WTC11 (cell line): ENCODE measurements at regions not wholly inside any gene's neighbourhood (a gene's known extent, or its start where the extent isn't known, plus 50 kb on each side); places are given as distances from the start of the nearest gene placed in this dataset.

ENCODE experiments used
- ATAC-seq: fragments of 200-7000 bp; cut with Tn5 transposase; 2 replicates; pipeline ENCODE4 v1.10.0; 2021; ENCODE audit warnings: mild to moderate bottlenecking, moderate library complexity
- CTCF ChIA-PET: fragments of 300-600 bp; sonication (Branson Sonifier 250); formaldehyde crosslinking; loops from one replicate; lab custom pipeline; 2021; ENCODE audit warnings: antibody characterized with exemption; lab: Charles Lee
- POLR2A ChIA-PET: fragments of 350-600 bp; sonication (Branson Sonifier 250); formaldehyde crosslinking; loops from one replicate; lab custom pipeline; 2021; ENCODE audit warnings: antibody characterized with exemption; lab: Charles Lee
- DNase-seq: peaks from one replicate; pipeline ENCODE4 v3.0.0; 2021; ENCODE audit warnings: low spot score
- H3K27ac Mint-ChIP-seq: 2 replicates; pipeline ENCODE4 v1.8.0; 2021; ENCODE audit warnings: mixed read lengths
- H3K27me3 Mint-ChIP-seq: 2 replicates; pipeline ENCODE4 v1.8.0; 2021; ENCODE audit warnings: low read depth, mild to moderate bottlenecking, moderate library complexity, mixed read lengths
- H3K36me3 Mint-ChIP-seq: 2 replicates; pipeline ENCODE4 v1.8.0; 2021; ENCODE audit warnings: mixed read lengths
- H3K4me1 Mint-ChIP-seq: 2 replicates; pipeline ENCODE4 v1.8.0; 2022; ENCODE audit warnings: mixed read lengths
- H3K4me3 Mint-ChIP-seq: 2 replicates; pipeline ENCODE4 v1.8.0; 2021; ENCODE audit warnings: mild to moderate bottlenecking, moderate library complexity, mixed read lengths
- H3K9me3 Mint-ChIP-seq: 2 replicates; pipeline ENCODE4 v1.8.0; 2021; ENCODE audit warnings: mixed read lengths
- E2F4 ChIP-seq: sonication (generic); formaldehyde crosslinking; IDR thresholded peaks from 2 replicates; pipeline ENCODE4 v1.8.1; 2022; ENCODE audit warnings: low read depth, mild to moderate bottlenecking, moderate library complexity, missing genetic modification reagents, borderline replicate concordance
- FOXP1 ChIP-seq: sonication (generic); formaldehyde crosslinking; IDR thresholded peaks from 2 replicates; pipeline ENCODE4 v1.8.0; 2022; ENCODE audit warnings: missing genetic modification reagents, mild to moderate bottlenecking, moderate library complexity, borderline replicate concordance
- IRF1 ChIP-seq: sonication (generic); formaldehyde crosslinking; IDR thresholded peaks from 2 replicates; pipeline ENCODE4 v1.8.0; 2023; ENCODE audit warnings: missing genetic modification reagents
- JAZF1 ChIP-seq: fragments of 250-450 bp; sonication (Bioruptor Pico); IDR thresholded peaks from 2 replicates; pipeline ENCODE4 v1.9.0; 2021; ENCODE audit warnings: moderate library complexity, mild to moderate bottlenecking, inconsistent platforms
- JUN ChIP-seq: sonication (generic); formaldehyde crosslinking; IDR thresholded peaks from 2 replicates; pipeline ENCODE4 v1.8.0; 2023; ENCODE audit warnings: mild to moderate bottlenecking, missing genetic modification reagents
- MXD4 ChIP-seq: fragments of 250-450 bp; sonication (Bioruptor Pico); IDR thresholded peaks from 2 replicates; pipeline ENCODE4 v1.8.0; 2021; ENCODE audit warnings: mild to moderate bottlenecking, moderate library complexity, borderline replicate concordance
- ZNF532 ChIP-seq: fragments of 250-450 bp; sonication (Bioruptor Pico); IDR thresholded peaks from 2 replicates; pipeline ENCODE4 v1.9.0; 2021; ENCODE audit warnings: mild to moderate bottlenecking, borderline replicate concordance
- TF ChIP-seq, protein P1 (sequence below): sonication (generic); formaldehyde crosslinking; IDR thresholded peaks from 2 replicates; pipeline ENCODE4 v1.8.1; 2023; ENCODE audit warnings: mild to moderate bottlenecking, missing genetic modification reagents, borderline replicate concordance
- TF ChIP-seq, protein P2 (sequence below): fragments of 250-450 bp; sonication (Bioruptor Pico); IDR thresholded peaks from 2 replicates; pipeline ENCODE4 v1.9.0; 2021; ENCODE audit warnings: moderate library complexity, mild to moderate bottlenecking, inconsistent platforms, borderline replicate concordance
- TF ChIP-seq, protein P3 (sequence below): sonication (generic); formaldehyde crosslinking; IDR thresholded peaks from 2 replicates; pipeline ENCODE4 v1.8.1; 2023; ENCODE audit warnings: mild to moderate bottlenecking, missing genetic modification reagents, moderate library complexity
- TF ChIP-seq, protein P4 (sequence below): sonication (generic); formaldehyde crosslinking; IDR thresholded peaks from 2 replicates; pipeline ENCODE4 v1.8.1; 2022; ENCODE audit warnings: missing genetic modification reagents, borderline replicate concordance
- TF ChIP-seq, protein P5 (sequence below): sonication (generic); formaldehyde crosslinking; IDR thresholded peaks from 2 replicates; pipeline ENCODE4 v1.8.0; 2022; ENCODE audit warnings: mild to moderate bottlenecking, missing genetic modification reagents

DNA sequence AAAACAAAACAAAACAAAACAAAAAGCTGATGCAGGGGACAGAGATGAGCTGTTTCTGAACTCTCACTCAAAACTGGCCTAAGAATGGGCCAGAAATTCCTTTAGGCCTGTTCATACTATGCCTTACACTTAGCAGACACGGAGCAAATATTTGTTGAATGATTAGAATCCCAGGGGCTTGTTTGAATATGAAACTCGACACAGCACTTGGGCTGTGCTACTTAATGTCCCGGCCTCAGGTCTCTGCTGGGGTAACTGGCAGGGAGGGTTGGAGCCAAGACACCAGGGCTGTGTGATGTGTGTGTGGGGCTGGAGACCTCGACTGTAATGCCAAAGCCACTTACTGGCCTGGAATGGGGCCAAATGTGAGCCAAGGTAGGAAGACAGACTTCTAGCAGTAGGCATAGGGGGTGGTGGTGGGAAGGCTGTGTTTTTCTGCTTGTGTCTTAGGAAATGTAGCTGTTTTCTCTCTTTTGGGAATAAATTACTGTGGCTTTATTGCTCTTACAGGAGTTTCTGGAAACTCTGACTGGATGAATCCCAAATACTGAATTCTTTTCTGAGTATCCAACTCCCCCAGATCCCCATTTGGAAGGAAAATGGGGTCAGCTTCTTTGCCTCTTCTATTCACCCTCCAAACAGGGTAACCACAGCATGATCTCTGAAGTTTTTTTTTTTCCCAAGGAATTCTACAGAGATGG, 66.7 kb downstream of the EMX2 start (continued):
- TF ChIP-seq, protein P1, sequence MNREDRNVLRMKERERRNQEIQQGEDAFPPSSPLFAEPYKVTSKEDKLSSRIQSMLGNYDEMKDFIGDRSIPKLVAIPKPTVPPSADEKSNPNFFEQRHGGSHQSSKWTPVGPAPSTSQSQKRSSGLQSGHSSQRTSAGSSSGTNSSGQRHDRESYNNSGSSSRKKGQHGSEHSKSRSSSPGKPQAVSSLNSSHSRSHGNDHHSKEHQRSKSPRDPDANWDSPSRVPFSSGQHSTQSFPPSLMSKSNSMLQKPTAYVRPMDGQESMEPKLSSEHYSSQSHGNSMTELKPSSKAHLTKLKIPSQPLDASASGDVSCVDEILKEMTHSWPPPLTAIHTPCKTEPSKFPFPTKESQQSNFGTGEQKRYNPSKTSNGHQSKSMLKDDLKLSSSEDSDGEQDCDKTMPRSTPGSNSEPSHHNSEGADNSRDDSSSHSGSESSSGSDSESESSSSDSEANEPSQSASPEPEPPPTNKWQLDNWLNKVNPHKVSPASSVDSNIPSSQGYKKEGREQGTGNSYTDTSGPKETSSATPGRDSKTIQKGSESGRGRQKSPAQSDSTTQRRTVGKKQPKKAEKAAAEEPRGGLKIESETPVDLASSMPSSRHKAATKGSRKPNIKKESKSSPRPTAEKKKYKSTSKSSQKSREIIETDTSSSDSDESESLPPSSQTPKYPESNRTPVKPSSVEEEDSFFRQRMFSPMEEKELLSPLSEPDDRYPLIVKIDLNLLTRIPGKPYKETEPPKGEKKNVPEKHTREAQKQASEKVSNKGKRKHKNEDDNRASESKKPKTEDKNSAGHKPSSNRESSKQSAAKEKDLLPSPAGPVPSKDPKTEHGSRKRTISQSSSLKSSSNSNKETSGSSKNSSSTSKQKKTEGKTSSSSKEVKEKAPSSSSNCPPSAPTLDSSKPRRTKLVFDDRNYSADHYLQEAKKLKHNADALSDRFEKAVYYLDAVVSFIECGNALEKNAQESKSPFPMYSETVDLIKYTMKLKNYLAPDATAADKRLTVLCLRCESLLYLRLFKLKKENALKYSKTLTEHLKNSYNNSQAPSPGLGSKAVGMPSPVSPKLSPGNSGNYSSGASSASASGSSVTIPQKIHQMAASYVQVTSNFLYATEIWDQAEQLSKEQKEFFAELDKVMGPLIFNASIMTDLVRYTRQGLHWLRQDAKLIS (CRISPR knock-in tag) = no peak
- TF ChIP-seq JUN (no peak), FOXP1 (CRISPR knock-in tag) (no peak), ZNF532 (CRISPR knock-in tag) (no peak)
- TF ChIP-seq, protein P2, sequence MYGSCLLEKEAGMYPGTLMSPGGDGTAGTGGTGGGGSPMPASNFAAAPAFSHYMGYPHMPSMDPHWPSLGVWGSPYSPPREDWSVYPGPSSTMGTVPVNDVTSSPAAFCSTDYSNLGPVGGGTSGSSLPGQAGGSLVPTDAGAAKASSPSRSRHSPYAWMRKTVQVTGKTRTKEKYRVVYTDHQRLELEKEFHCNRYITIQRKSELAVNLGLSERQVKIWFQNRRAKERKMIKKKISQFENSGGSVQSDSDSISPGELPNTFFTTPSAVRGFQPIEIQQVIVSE (CRISPR knock-in tag) = no peak

DNA sequence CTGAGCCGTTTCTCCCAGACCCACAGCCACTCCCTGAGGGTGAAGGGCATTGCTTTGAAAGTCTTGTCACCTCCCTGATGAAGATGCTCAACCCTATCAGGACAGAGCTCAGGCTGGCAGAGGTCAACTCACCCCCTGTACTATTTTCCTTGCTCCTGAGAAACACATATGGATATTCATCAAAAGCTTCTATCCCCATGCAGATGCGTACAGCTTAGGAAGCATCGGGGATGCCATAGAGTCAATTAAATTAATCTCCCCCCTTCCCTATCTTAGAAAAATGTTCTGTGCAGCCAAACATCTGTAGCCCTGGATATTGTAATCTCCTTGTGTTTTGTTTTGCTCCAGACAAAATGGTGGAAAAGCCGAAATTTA, 67.2 kb downstream of the EMX2 start:
- Mint-ChIP-seq H3K27me3 (peaks cover 4% of the 10 kb centered on the region), H3K9me3 (no peaks in the 10 kb centered on the region), H3K36me3 (no peaks in the 10 kb centered on the region), H3K4me1 (peaks cover 20% of the 10 kb centered on the region), H3K27ac (no peak overlapping the region), H3K4me3 (no peak overlapping the region)
- no peak for DNase-seq
- ATAC-seq = no peak
- CTCF ChIA-PET = no interaction called here
- POLR2A ChIA-PET = no interaction called here
- TF ChIP-seq, protein P3, sequence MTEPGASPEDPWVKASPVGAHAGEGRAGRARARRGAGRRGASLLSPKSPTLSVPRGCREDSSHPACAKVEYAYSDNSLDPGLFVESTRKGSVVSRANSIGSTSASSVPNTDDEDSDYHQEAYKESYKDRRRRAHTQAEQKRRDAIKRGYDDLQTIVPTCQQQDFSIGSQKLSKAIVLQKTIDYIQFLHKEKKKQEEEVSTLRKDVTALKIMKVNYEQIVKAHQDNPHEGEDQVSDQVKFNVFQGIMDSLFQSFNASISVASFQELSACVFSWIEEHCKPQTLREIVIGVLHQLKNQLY = no peak
- TF ChIP-seq, protein P4, sequence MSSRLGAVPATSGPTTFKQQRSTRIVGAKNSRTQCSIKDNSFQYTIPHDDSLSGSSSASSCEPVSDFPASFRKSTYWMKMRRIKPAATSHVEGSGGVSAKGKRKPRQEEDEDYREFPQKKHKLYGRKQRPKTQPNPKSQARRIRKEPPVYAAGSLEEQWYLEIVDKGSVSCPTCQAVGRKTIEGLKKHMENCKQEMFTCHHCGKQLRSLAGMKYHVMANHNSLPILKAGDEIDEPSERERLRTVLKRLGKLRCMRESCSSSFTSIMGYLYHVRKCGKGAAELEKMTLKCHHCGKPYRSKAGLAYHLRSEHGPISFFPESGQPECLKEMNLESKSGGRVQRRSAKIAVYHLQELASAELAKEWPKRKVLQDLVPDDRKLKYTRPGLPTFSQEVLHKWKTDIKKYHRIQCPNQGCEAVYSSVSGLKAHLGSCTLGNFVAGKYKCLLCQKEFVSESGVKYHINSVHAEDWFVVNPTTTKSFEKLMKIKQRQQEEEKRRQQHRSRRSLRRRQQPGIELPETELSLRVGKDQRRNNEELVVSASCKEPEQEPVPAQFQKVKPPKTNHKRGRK (CRISPR knock-in tag) = no peak
- TF ChIP-seq JAZF1 (CRISPR knock-in tag) (no peak), E2F4 (CRISPR knock-in tag) (no peak), MXD4 (no peak), ZNF532 (CRISPR knock-in tag) (no peak), IRF1 (CRISPR knock-in tag) (no peak)
- TF ChIP-seq, protein P5, sequence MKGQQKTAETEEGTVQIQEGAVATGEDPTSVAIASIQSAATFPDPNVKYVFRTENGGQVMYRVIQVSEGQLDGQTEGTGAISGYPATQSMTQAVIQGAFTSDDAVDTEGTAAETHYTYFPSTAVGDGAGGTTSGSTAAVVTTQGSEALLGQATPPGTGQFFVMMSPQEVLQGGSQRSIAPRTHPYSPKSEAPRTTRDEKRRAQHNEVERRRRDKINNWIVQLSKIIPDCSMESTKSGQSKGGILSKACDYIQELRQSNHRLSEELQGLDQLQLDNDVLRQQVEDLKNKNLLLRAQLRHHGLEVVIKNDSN (CRISPR knock-in tag) = no peak
